T-helper 2 cell (primary cell): ENCODE measurements at regions not wholly inside any gene's neighbourhood (a gene's known extent, or its start where the extent isn't known, plus 50 kb on each side); places are given as distances from the start of the nearest gene placed in this dataset.

Experiments used
- DNase-seq, 5 experiments: peaks; one replicate each; pipeline versions ENCODE4 v3.0.0 to v3.0.0-alpha.2; 2012 to 2022

DNA sequence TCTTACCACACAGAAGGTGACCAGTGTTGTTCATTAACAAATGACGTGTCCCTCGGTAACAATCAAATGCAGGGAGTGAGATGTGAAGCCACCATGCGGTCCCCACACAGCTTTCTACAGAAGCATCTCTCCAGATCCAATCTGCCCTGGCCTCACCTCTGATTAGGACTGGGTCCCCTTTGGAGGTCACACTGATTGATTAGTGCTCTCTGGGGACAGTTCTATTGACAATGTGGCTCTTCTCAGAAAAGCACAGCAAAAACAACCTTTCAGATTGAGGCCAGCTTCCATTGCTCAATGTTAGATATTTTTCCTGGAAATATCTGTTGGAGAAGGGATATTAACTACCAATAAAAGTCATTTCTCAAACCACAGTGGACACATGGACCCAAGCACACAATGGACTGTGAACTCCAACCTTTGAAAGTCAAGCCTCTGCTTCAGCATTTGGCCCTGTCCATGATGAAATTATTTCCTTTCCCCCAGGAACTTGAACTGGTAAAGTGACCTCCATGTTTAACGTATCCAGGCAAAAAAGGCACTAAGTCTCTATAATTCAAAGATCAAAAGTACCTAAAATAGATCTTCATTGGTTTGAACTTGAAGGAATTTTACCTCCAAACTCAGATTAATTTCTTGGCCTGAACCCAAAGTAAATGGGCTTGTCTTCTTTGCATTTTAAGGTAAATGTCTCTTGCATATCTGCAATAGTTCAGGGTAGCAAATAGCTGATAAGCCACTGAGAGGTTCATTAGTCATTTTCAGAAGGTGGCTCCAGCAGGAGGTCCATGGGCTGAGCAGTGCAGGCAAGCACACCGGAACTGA, 118.5 kb downstream of the FOXA2 start:
- DNase-seq: no peak

DNA sequence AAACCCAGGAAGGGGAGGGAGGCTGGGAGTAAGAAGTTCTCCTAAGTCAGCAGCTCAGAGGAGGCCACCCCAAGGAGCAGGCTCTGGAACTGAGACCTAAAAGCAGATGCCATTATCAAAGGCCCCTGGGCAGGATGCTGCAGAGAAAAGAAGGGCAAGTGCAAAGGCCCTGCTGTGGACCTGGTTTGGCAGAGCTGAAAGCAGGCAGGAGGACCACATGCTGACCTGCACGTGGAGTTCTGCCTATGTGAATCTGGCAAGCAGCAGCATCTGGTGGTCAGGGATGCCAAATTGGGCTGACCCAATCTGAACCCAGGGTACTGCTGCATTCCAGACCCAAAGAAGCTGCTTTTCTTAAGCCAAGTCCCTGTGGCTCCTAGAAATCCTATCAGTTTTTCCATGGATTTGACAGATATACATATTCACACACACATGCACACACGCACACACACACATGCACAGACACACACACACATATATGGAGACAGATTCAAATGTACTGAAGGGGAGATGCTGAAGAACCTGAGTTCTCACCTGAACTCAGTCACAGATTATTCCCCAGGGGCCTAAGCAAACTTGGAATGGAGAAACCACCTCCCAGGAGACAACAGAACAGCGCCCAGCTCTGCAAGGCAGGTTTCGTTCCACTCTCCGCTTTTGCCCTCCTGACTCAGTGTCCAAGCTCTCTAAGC, 119.9 kb downstream of the FOXA2 start:
- no peak for DNase-seq

DNA sequence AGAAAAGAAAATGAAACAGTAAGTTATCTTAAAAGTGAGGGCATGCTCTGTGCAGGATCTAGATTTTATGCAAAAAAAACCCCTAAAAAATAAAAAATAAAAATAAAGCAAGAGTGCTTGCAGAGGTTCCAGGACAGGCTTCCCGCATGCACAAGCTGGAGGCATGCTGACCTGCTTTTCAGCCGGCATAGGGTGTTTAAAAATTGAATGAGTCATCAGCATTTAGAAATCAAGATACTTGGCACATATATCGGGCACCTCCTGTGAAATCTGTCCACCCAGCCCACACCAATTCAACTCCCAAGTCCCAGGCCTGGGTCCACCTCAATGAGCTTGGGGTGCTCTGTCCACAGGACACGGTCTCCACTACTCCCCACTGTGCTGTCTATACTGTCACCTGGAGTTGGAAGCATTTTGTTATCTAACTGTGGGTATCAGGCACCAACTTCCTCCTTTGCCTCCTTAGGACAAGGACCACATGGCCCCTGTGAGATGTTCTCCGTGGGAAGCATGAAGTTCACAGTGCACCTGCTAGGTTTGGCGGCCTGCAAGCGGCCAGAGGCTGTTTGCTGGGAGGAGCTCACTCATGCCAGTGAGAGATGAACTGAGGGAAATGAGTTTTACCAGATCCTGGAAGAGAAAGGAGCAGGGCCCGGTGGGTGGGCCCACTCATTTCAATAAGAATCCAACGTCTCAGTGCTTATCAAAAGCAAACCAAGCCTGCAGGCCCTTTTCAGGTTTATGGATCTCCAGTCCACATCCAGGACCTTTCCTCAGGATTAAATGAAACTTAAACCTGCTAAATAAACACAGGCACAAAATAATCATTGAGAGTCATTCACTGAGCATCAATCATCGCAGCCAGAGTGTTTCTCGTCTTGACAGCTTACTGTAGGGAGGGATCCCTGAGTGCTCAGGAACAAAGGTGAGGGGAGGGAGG, 121.1 kb downstream of the FOXA2 start:
- no peak for DNase-seq

DNA sequence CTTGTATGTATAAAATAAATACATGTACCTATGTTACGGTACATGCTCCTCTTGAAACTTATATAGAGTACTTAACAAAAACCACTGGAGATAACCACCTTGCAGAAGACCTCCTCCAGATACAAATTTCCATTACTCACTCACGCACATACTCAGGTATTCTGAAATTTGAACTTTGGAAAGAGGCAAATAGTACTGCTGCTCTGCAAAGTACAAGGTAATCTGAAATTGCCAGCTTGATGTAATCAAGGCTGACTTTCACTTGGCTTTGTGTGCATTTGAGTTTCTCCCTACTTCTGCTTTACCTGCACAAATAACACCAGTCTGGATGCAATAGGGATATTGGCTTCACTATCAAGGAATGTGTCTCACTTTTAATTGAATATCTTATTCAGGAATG, 123.6 kb downstream of the FOXA2 start:
- no peak for DNase-seq

DNA sequence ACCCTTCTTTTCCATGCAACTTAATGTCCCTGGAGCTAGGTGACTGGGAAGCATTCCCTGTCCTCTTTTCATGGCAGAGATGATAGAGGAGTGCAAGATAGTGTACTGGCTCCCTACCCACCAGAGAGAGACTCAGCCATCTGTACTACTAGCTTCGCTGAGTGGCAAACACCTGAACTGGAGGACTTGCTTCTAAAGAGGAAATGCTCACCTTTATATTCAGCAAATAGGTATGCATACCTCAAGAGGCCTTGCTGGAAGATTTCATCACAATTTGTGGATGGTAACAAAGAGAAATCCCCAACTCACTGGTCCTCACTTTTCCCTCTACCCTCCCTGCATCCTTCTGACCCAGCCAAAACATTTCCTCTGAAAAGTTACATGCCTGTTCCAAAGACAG, 124.1 kb downstream of the FOXA2 start:
- no peak for DNase-seq

DNA sequence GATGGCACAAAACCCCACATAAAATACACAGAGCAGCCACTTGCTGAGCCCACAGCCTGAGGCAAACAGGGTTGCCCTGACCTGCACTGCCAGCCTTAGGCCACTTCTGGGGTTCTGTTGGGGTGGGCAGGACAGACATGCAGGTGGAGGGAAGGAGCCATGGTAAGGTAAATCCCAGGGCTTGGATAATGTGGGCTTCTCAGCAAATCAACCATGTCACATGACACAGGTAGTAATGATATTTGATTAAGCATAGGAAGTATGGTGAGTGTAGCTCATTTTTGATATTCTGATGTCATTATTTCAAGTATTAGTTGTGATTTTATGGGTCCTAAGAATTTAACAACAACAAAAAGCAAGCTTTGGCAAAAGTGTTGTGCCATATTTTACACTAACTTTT, 124.6 kb downstream of the FOXA2 start:
- DNase-seq: no peak

DNA sequence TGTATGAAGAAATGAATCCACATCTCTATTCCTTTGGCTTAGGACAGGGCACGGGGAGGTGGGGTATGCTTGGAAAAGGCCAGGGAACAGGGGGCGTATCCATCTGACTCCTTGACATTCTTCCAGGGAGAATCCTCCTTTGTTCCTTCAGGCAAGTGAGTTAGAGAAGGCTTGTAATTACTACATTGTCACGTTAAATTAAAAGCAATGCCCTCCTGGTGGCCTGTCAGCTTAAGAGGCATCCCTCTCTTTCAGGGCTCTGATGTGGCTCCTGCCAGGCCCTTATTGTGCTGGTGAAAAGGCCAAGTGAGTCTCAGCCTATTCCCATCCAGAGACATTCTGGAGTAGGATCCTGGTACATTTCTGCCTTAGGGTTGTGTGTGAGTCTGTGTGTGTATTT, 128.3 kb downstream of the FOXA2 start:
- no peak for DNase-seq

DNA sequence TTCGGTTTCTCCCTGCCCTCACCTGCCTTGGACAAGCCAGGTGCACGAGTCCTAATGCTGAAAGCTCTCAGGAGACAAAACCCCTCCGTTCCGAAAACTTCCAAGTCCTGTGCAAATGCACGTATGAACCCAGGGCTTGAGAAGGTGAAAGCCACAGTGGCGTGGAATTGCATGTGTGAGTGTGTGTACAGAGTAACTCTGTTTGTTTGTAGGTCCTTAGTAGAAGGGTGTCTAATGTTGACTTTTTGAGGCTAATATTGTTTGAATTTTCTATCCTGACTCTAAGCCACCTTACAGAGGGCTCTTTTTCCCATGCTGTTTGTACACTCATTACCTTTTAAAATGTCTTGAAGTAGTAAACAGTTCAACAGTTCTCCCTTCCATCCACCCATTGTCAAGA, 129.1 kb downstream of the FOXA2 start:
- no peak for DNase-seq

DNA sequence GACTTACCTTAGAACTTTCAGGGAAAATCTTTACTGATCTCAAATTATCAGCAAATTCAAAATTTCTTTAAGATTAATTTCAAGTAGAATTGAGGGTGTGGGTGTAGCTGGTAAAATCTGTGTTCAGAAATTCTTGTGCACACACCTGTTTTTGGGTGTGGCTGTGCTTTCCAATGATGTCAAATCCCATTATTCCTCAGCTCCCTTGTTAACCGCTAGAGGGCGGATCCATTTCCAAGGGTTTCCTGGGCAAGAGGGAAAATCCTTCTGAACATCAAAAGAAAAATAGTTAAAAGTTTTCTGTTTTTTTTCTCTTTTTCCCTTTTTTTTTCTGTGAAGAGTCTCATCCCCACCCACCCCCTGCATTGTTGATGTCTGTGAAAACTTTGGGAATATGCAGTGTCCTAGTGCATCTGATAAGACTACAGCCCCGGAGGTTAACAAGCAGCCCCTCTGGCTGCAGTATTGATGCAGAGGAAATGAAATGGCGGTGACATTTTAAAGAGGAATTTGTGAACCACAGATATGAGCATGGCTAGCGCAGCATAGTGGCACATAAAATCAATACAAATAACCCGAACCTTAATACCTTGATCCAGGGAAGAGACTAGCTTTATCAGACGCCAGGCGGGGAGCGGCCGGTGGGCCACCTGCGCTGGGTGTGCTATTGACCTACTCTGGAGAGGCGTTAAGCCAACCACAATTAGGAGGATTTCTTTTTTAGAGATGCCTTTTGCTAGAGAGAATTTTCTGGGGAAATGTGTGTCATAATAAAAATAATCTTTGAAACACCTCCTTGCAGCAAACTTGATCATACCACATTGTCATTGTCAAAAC, 130.9 kb downstream of the FOXA2 start:
- DNase-seq: no peak

DNA sequence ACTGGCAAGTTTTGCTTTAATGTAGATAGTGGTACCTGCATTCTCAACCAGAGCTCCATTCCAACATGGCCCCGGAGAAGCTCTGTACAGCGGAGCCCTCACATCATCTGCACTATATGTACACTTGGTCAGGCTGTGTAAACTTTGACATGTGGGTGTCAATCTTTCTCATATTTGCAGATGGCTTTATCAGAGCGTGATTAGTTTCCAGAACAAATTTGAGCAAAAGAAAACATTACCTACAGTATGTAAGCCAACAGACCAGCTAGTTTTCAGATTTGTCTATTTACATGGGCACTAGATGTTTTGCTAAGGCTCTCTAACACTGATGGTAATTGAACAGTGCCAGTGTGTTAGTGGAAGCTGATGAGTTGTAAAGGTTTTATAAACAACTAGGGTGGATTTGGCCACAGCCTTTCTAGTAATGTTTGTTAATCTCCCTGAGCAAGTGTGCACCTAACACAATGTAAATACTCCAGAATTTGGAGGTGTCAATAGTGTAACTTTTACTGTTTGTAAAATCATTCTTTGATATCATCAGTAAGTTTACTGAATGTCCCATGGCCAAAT, 131.8 kb downstream of the FOXA2 start:
- DNase-seq: no peak

DNA sequence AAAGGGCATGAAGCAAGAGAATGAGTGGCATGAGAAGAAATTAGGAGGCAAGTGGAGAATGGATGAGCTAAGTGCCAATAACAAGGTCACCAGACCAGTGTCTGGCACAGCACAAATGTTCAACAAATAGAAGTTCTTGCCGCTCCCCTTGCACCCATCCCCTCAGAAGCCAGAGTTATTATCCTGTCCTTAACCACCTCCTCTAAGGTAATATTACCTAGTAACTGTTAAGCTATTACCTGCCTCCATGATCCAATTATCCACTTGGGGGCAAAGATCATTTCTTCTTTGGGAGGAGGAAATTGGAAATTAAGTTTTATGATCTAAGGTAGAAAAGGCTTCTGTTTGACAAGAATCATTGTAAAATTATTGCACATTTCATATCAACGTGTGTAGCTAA, 133.8 kb downstream of the FOXA2 start:
- DNase-seq: no peak

DNA sequence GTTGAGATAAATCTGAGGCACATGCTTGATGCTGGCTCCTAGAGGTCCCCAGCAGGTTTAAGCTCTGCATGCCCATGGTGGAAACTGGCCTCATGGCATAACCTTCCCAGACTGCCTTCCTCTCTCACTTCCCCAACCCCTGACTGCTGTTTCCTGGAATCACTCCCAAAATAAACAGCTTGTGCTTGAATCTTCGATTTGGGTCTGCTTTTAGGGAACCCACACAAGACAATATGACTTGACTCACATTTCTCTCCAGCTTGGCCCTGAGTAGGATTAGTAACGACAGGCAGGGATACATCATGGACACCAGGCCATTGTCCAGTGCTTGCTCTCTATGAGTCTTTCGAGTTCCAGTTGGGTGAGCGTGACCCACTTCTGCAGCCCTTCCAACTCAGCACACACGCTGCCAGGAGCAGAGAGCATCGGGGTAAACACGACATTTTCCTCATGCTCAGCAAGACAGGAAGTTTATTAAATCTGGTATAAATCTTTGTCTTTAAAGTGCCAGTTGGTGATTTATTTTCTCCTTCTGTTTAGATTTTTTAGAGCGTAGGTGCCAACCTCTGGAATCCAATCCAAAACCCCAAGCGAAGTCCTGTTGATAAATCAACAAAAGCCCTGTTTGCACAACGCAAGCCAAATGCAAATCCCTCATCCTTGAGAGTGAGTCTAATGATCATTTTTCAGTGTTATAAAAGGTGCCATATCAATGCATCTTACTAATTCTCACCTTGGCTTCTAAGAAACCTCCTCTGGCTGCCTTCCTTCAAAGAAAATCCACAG, 135.0 kb downstream of the FOXA2 start:
- DNase-seq: no peak

DNA sequence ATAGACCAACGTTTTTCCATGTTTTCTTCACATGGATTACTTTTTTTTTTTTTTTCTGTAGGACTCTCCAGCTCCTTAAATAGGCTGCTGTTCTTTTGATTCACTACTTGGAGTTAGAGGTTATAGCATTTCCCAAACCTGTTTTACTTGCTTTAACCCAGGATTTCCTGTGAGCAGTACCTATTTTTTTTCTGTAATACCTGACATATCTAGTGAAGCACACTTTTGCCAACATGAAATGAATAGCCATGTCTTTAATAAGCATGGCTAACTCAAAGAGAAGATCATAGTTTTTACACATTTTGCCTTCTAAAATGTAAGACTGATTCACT, 137.0 kb downstream of the FOXA2 start:
- DNase-seq: no peak

DNA sequence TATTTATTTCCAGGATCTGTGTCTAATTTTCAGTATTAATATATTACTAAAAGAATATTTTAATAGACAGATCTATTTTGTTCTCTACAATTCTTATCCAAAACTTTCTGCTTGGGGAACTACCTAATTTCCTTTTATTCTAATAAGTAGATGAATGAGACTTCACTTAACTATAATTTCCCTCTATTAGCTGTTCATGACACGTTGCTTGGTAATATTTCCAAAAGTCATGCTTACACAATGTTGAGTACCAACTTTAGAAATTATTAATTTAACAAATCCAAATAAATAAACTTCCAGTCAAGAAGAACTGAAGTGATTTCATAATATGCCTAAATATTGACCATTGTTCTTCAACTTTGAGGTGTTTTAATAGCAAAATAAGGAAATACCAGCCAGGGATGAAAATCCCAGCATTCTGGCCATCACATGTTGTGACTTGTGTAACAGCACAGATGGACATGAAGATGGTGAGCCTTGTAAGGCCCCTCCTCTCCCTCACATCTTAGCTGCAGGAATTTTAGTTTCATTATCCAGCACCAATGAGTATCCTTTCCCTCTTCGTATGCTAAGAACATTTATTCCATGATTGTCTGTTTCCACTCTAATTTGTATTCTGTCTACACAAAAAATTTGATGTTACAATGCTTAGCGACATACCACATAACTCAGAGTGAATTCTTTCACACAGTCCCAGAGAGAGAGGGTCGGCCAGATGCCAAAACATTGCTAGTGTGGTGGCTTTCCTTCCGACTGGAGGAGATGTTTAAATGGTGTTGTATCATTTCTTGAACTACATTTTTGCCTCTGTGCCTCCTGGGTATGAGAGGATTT, 137.5 kb downstream of the FOXA2 start:
- DNase-seq: no peak

DNA sequence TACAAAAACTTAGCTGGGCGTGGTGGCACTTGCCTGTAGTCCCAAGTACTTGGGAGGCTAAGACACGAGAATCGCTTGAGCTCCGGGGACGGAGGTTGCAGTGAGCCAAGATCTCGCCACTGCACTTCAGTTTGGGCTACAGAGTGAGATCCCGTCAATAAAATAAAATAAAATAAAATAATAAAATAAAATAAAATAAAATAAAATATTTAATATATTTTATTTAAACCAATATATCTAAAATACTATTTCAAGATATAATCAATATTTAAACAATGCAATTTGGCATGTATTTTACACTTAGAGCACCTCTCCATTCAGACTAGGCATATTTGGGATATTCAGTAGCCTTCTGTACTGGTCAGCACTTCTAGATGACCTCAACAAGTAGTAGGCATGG, 142.1 kb downstream of the FOXA2 start:
- DNase-seq: no peak

DNA sequence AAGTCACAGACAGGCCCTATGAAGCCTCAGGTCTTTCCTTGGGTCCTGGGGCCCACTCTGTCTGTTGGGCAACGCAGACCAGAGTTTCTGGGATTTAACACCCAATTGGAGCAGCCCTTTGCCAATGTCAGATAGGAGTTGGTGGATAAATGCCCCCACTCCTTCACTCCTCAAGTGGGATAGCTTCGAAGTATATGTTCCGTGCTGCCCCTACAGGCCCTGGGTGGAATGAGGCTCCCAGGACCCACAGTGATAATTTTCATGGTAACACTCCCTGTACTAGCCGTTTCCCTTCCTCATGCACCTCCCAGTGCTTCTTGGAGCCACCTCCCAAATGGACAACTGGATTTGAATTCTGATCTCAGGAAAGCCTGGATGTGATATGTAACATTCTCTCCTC, 145.4 kb downstream of the FOXA2 start:
- no peak for DNase-seq

DNA sequence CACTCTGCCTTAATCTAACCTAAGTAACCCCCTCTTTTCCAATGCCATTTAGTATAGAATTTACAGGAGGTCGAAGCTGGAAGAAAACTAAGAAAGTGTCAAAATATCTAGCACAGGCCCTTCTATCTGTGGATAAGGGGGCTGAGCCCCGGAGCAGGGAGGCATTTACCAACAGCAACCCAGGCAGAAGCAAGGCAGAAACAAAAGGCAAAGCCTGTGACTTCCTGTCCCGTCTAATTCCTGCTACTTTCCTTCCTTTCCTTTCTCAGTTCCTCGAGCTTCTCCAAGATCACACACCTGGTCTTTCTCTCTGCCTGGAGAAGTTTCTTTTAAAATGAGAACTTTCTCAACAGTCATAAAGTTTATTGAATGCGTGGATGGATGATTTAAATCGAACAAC, 146.0 kb downstream of the FOXA2 start:
- no peak for DNase-seq

DNA sequence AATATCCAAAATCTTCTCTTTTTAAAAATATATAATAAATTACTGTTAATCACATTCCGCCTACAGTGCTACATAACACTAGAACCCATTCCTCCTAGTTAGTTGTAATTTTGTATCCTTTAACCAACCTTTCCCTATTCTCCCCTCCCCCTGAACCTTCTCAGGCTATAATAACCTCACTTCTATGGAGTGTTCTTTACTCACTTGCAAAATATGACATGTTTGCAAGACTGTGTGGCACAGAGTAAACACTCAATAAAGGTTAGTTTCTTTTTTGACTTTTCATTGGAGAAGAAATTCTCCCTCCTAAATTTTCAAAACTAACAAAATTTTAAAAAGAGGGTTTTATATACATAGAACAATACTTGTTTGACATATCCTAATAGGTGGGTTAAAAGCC, 147.0 kb downstream of the FOXA2 start:
- DNase-seq: no peak

DNA sequence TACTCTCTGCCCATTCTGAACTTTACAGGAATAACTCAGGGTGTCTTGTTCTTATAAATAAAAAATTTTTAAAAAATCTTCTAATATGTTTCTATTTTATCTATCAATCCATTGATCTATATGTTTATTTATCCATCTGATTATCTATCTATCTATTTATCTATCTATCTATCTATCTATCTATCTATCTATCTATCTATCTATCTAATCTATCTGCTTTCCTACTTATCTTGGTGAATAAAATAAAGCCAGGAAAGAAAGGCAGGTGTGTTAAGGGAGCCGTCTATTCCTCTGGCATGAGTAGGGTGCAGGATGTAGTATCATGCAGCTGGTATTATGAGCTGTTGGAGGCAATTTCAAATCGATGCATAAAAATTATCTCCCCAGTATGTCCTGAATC, 153.0 kb downstream of the FOXA2 start:
- no peak for DNase-seq

DNA sequence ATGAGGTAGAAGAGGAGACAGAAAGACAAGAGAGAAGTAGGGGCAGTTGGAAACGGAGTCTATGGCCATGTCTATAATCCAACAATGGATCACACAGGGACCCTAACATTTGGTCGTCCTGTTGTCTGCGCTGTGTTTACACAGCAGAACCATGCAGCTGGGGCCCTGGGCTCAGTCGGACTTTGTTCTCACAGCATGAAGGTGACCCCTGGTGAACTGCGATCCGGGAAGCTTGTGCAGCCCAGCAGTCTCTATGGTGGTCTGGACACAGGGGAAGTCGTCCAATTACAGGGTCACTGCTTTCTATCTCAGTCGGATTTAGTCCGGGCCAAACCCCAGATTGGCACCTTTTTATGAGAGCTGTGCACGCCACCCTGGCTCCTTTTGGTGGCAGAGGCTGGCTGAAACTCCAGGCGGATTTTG, 153.6 kb downstream of the FOXA2 start:
- DNase-seq: no peak
